HCT116 (cell line): ENCODE measurements at regions not wholly inside any gene's neighbourhood (a gene's known extent, or its start where the extent isn't known, plus 50 kb on each side); places are given as distances from the start of the nearest gene placed in this dataset.

ENCODE experiments used
- ATAC-seq: fragments of 200-7000 bp; cut with Tn5 transposase; 2 replicates; pipeline ENCODE4 v1.9.1; 2020; ENCODE audit warnings: mild to moderate bottlenecking, moderate library complexity
- BruUV-seq: library from RNA; stranded (reverse); fragments of 400-500 nt; replicated peaks from 2 replicates; lab custom pipeline; 2021; lab: Mats Ljungman, UMichigan
- CTCF ChIA-PET: fragments of 300-600 bp; sonication (Branson Sonifier 250); formaldehyde crosslinking; loops from one replicate; lab custom pipeline; 2021; ENCODE audit warnings: antibody characterized with exemption; lab: Charles Lee
- POLR2A ChIA-PET: fragments of 300-600, 350-600 bp; sonication (Branson Sonifier 250); formaldehyde crosslinking; loops from one replicate; lab custom pipeline; 2021; ENCODE audit warnings: antibody characterized with exemption; lab: Charles Lee
- RAD21 ChIA-PET, 2 experiments: fragments of 300-600 bp; sonication (Branson Sonifier 250); formaldehyde crosslinking; loops; one replicate each; lab custom pipeline; 2023; ENCODE audit warnings: low total read pairs in 2 of 2; ENCODE audit not compliant: uncharacterized antibody in 2 of 2, unreplicated experiment in 2 of 2, low non-redundant PET in 1 of 2; lab: Charles Lee
- DNase-seq: peaks from one replicate; pipeline ENCODE4 v3.0.0-alpha.2; 2010; ENCODE audit warnings: low read depth, low spot score
- H2AFZ ChIP-seq: fragments of 200-600 bp; shearing (Covaris generic), sonication (generic); 2 replicates; pipeline ENCODE4 v1.6.1; 2017; ENCODE audit warnings: low read depth, mixed run types, mixed read lengths, antibody characterized with exemption, low read length; ENCODE audit not compliant: poor library complexity, severe bottlenecking
- H3K27ac ChIP-seq: 2 replicates; pipeline ENCODE4 v1.5.1; 2012; ENCODE audit warnings: low read depth, low read length
- H3K27me3 ChIP-seq: fragments of 200-600 bp; sonication (generic); 2 replicates; pipeline ENCODE4 v1.6.1; 2016; ENCODE audit warnings: mixed run types, low read length, mixed read lengths; ENCODE audit not compliant: insufficient read depth
- H3K36me3 ChIP-seq, 2 experiments: fragments of 200-500 bp in 1 of 2; fragments of 200-600 bp in 1 of 2; sonication (Bioruptor generic) in 1 of 2; sonication (generic) in 1 of 2; 2 replicates each; pipeline versions ENCODE4 v1.5.1 to v1.6.1; 2014 to 2016; ENCODE audit warnings: low read length in 2 of 2, inconsistent platforms in 1 of 2, mixed read lengths in 1 of 2, mixed run types in 1 of 2; ENCODE audit not compliant: insufficient read depth in 2 of 2, control insufficient read depth in 1 of 2
- H3K4me1 ChIP-seq, 2 experiments: fragments of 200-600 bp in 1 of 2; sonication (generic) in 1 of 2; 2 replicates each; pipeline versions ENCODE4 v1.5.1 to v1.6.1; 2012 to 2017; ENCODE audit warnings: low read length in 2 of 2, inconsistent platforms in 1 of 2, mild to moderate bottlenecking in 1 of 2, mixed read lengths in 1 of 2, mixed run types in 1 of 2, moderate library complexity in 1 of 2; ENCODE audit not compliant: insufficient read depth in 2 of 2, control insufficient read depth in 1 of 2
- H3K4me2 ChIP-seq: fragments of 200-600 bp; sonication (generic); 2 replicates; pipeline ENCODE4 v1.6.1; 2017; ENCODE audit warnings: mixed run types, low read length, mixed read lengths
- H3K4me3 ChIP-seq, 2 experiments: fragments of 200-600 bp in 1 of 2; sonication (generic) in 1 of 2; replicated peaks in 1 of 2; 2 replicates each; pipeline ENCODE4 v1.5.1; 2011 to 2016; ENCODE audit warnings: low read length in 2 of 2, control low read depth in 1 of 2, low read depth in 1 of 2, mild to moderate bottlenecking in 1 of 2, mixed read lengths in 1 of 2, mixed run types in 1 of 2
- H3K79me2 ChIP-seq: fragments of 200-600 bp; sonication (generic); 2 replicates; pipeline ENCODE4 v1.6.1; 2017; ENCODE audit warnings: mild to moderate bottlenecking, mixed run types, low read length, moderate library complexity, mixed read lengths; ENCODE audit not compliant: insufficient read depth
- H3K9ac ChIP-seq: fragments of 200-600 bp; sonication (generic); 2 replicates; pipeline ENCODE4 v1.6.1; 2016; ENCODE audit warnings: low read length, mixed read lengths
- H3K9me2 ChIP-seq: fragments of 200-600 bp; sonication (generic), shearing (Covaris generic); 2 replicates; pipeline ENCODE4 v1.6.1; 2017; ENCODE audit warnings: mixed run types, mild to moderate bottlenecking, moderate library complexity; ENCODE audit not compliant: insufficient read depth
- H3K9me3 ChIP-seq, 2 experiments: fragments of 200-500 bp in 1 of 2; fragments of 200-600 bp in 1 of 2; sonication (Bioruptor generic) in 1 of 2; sonication (generic) in 1 of 2; 2 replicates each; pipeline ENCODE4 v1.6.1; 2014 to 2017; ENCODE audit warnings: low read length in 2 of 2, mixed read lengths in 2 of 2, inconsistent platforms in 1 of 2, low read depth in 1 of 2, mild to moderate bottlenecking in 1 of 2, mixed run types in 1 of 2, moderate library complexity in 1 of 2; ENCODE audit not compliant: control insufficient read depth in 1 of 2, insufficient read depth in 1 of 2
- H4K20me1 ChIP-seq: fragments of 200-600 bp; sonication (generic), shearing (Covaris generic); 2 replicates; pipeline ENCODE4 v1.6.1; 2017; ENCODE audit warnings: mixed run types, mild to moderate bottlenecking, moderate library complexity; ENCODE audit not compliant: insufficient read depth
- CBX3 ChIP-seq: IDR thresholded peaks from 2 replicates; pipeline ENCODE4 v1.6.1; 2012; ENCODE audit warnings: low read depth
- CEBPB ChIP-seq: IDR thresholded peaks from 2 replicates; pipeline ENCODE4 v1.6.1; 2012; ENCODE audit warnings: low read depth
- EGR1 ChIP-seq: IDR thresholded peaks from 2 replicates; pipeline ENCODE4 v1.6.1; 2012; ENCODE audit warnings: low read depth
- ELF1 ChIP-seq: IDR thresholded peaks from 2 replicates; pipeline ENCODE4 v1.6.1; 2012; ENCODE audit warnings: low read depth, borderline replicate concordance
- EZH2phosphoT487 ChIP-seq: fragments of 200-600 bp; IDR thresholded peaks from 2 replicates; pipeline ENCODE4 v1.6.1; 2018; ENCODE audit warnings: antibody characterized with exemption, borderline replicate concordance
- FOSL1 ChIP-seq: IDR thresholded peaks from 2 replicates; pipeline ENCODE4 v1.6.1; 2012; ENCODE audit warnings: low read depth
- JUND ChIP-seq: IDR thresholded peaks from 2 replicates; pipeline ENCODE4 v1.6.1; 2012
- POLR2A ChIP-seq: IDR thresholded peaks from 2 replicates; pipeline ENCODE4 v1.7.0; 2011; ENCODE audit warnings: borderline replicate concordance; ENCODE audit not compliant: insufficient read depth, insufficient read length; ENCODE audit errors: extremely low read depth
- POLR2AphosphoS5 ChIP-seq: IDR thresholded peaks from 2 replicates; pipeline ENCODE4 v1.6.1; 2011; ENCODE audit warnings: mild to moderate bottlenecking, low read depth, low read length, moderate library complexity
- SRF ChIP-seq: IDR thresholded peaks from 2 replicates; pipeline ENCODE4 v1.6.1; 2012; ENCODE audit warnings: low read depth
- TCF7L2 ChIP-seq: IDR thresholded peaks from 2 replicates; pipeline ENCODE4 v1.7.0; 2011; ENCODE audit warnings: borderline replicate concordance, inconsistent platforms; ENCODE audit not compliant: insufficient read depth, insufficient read length; ENCODE audit errors: extremely low read depth
- intact Hi-C: fragments of 100-400 bp; cut with micrococcal nuclease; formaldehyde crosslinking; loops from 2 replicates; pipeline ENCODE4 v1.10.0; 2022
- TF ChIP-seq, protein P1 (sequence below): IDR thresholded peaks from 2 replicates; pipeline ENCODE4 v1.6.1; 2011; ENCODE audit warnings: mild to moderate bottlenecking, low read length, moderate library complexity; ENCODE audit not compliant: insufficient replicate concordance; ENCODE audit errors: extremely low read depth

DNA sequence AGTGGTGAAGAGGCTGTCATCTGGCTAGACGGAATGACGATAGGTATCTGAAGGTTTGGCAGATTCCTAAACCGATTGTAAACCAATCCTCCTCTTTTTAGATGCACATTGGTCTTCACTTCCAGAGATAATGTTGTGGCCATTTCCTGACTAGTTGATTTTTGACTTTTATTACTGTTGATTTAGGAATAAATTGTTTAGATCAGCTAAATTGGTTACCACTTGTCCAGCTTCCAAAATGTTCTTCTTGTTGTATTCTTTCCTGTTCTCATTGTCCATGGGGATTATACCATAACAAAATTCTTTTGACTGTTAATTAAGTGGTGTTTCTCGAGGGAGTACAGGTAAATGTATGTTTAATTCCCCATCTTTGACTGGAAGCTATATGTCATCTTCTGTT is 119.7 kb downstream of the MACROH2A1 start:
- no peaks in the 10 kb centered on the region for H3K9me2 ChIP-seq
- DNase-seq (no peak), ATAC-seq (no peak)
- no peaks in the 10 kb centered on the region for H3K4me1 ChIP-seq
- CTCF ChIA-PET: no interaction called here
- no peak overlapping the region for H3K4me2 ChIP-seq
- H2AFZ ChIP-seq: no peak overlapping the region
- intact Hi-C loops: no loop called here
- no peak overlapping the region for H3K27ac ChIP-seq
- TF ChIP-seq JUND (no peak), SRF (no peak), ELF1 (no peak), TCF7L2 (no peak), CBX3 (no peak), POLR2AphosphoS5 (no peak), CEBPB (no peak), FOSL1 (no peak), EZH2phosphoT487 (no peak), EGR1 (no peak), POLR2A (no peak)
- TF ChIP-seq, protein P1, sequence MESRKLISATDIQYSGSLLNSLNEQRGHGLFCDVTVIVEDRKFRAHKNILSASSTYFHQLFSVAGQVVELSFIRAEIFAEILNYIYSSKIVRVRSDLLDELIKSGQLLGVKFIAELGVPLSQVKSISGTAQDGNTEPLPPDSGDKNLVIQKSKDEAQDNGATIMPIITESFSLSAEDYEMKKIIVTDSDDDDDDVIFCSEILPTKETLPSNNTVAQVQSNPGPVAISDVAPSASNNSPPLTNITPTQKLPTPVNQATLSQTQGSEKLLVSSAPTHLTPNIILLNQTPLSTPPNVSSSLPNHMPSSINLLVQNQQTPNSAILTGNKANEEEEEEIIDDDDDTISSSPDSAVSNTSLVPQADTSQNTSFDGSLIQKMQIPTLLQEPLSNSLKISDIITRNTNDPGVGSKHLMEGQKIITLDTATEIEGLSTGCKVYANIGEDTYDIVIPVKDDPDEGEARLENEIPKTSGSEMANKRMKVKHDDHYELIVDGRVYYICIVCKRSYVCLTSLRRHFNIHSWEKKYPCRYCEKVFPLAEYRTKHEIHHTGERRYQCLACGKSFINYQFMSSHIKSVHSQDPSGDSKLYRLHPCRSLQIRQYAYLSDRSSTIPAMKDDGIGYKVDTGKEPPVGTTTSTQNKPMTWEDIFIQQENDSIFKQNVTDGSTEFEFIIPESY: no peak
- H3K79me2 ChIP-seq: no peaks in the 10 kb centered on the region
- no peaks in the 10 kb centered on the region for H3K27me3 ChIP-seq
- no peaks in the 10 kb centered on the region for H4K20me1 ChIP-seq
- RAD21 ChIA-PET: no interaction called here
- no peaks in the 10 kb centered on the region for H3K36me3 ChIP-seq
- POLR2A ChIA-PET: no interaction called here
- BruUV-seq: no TSS peak
- no peak overlapping the region for H3K9ac ChIP-seq
- no peak overlapping the region for H3K4me3 ChIP-seq
- H3K9me3 ChIP-seq: no peaks in the 10 kb centered on the region
